Kidney glomerular epithelial cell (primary cell): ENCODE measurements at regions not wholly inside any gene's neighbourhood (a gene's known extent, or its start where the extent isn't known, plus 50 kb on each side); places are given as distances from the start of the nearest gene placed in this dataset.
"Not testable (repeated sequence)": the region's sequence is repeated elsewhere in the genome, so short reads cannot be mapped to it uniquely, and the experiment has no call there.

Experiments
- DNase-seq: peaks from one replicate; lab custom pipeline; 2025; lab: John Stamatoyannopoulos, UW

GRCh38 chr18:60892441-60892840 is 440.8 kb upstream of the CDH20 start:
- DNase-seq = peak; percentile 15

DNA sequence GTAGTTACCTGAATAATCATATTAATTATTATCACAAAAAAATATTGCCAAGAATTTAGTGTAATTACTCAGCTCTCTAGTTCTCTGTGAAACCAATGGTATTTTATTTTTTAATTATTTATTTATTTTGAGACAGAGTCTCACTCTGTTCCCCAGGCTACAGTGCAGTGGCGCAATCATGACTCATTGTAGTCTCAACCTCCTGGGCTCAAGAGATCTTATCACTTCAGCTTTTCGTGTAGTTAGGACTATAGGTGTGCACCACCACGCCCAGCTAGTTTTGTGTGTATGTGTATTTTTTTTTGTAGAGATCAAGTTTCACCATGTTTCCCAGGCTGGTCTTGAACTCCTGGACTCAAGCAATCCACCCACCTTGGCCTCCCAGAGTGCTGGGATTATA is 440.4 kb upstream of the CDH20 start:
- DNase-seq = peak; percentile 53

DNA sequence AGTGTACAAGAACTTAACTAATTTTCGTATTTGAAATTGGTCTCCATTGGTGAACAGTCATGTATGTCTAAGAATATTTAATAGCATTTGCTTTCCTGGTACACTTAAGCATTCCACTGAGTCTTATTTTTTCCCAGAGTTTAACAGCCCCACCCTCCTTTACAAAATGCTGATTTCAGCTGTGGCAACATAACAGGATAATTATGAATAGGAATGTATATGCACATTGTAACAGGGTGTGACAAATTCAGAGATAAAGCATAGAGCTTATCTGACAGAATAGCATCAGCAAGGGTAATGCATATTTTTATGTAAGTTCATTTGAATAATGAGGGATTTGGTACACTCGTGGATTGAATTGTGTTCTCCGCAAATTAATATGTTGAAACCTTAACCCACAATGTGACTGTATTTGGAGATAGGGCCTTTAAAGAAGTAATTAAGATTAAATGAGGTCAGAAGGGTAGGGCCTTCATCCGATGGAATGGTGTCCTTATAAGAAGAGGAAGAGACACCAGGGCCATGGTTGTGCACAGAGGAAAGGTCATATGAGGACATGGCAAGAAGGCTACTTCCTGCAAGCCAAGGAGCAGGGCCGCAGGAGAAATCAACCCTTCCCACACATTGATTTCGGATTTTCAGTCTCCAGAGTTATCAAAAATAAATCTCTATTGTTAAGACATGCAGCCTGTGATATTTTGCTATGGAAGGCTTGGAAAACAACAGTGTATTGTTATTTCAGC is 439.7 kb upstream of the CDH20 start:
- no peak for DNase-seq

- DNase-seq = no peak
These were observed 438.8 kb upstream of the CDH20 start for GRCh38 chr18:60894254-60894945.

GRCh38 chr18:60895181-60895580 is 438.0 kb upstream of the CDH20 start:
- DNase-seq = no peak

DNA sequence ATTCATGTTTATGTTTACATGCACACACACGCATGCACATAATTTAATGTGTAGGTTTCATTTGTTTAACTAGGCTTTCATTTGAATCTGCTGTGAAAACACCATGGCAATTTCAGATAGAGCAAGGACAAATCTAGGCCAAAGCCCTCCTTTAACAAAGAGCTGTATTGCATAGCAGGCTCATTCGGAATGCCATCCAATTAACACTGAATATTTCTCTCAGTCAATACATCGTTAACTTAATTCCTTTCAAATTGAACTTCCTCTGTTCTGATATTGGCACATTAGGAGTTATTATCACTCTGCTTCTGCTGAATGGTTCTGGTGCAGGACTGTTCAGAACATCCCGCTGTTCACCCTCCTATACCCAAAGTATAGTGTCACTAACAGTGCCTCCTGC is 435.1 kb upstream of the CDH20 start:
- no peak for DNase-seq

DNA sequence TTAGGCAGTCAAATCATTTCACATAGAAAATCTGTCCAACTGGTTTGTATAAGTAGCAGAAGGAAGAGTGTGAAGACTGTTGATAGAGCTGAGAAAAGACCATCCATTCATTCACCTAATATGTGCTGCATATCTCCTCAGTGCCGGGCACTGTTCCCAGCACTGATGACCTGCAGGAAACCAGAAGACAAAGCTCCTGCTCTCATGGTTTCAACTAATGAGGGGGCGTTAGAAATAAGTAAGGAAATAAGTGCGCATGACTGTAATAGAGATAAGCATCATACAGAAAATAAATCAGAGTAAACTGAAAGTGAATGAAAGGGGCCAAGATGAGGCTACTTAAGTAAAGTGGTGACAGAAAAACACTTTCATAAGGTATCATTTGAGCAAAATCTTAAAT is 427.5 kb upstream of the CDH20 start:
- DNase-seq = no peak

GRCh38 chr18:60910534-60910933 is 422.7 kb upstream of the CDH20 start:
- no peak for DNase-seq

- no peak for DNase-seq
These were observed 421.7 kb upstream of the CDH20 start for GRCh38 chr18:60911504-60911903.

DNA sequence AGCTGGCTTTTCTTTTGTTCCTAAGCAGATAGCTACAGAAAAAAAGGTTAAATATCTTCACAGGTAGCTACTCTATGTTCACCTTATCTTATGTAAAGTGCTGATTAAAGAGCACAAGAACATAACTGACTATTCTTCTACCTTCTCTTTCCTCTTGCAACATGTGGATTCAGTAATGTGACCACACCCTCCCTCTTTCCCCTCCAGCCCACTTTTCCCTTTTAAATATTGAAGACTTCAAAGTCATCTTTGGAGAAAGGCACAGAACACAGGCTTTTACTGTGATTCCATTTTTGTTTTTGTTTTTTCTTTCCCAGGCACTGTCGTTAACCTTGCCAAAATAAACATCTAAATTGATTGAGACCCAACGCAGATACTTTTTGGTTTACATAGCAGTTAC is 418.1 kb upstream of the CDH20 start:
- DNase-seq = no peak

GRCh38 chr18:60918862-60919261 is 414.4 kb upstream of the CDH20 start:
- DNase-seq = not testable (repeated sequence)

- DNase-seq = no peak
These were observed 407.3 kb upstream of the CDH20 start for GRCh38 chr18:60925892-60926291.

DNA sequence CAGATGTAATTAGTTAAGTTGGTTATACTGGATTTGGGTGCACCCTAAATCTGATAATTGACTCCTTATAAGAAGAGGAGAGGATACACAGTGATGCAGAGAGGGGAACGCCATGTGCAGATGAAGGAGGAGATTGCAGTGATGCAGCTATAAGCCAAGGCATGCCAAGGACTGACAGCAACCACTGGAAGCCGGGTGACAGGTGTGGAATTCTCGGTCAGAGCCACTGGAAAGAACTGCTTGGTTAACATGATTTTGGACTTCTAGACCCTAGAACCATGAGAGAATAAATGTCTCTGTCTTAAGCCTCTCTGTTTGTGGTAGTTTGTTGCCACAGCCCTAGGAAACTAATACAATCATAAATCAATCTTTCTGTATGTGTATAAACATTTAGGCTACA is 403.3 kb upstream of the CDH20 start:
- DNase-seq = no peak

DNA sequence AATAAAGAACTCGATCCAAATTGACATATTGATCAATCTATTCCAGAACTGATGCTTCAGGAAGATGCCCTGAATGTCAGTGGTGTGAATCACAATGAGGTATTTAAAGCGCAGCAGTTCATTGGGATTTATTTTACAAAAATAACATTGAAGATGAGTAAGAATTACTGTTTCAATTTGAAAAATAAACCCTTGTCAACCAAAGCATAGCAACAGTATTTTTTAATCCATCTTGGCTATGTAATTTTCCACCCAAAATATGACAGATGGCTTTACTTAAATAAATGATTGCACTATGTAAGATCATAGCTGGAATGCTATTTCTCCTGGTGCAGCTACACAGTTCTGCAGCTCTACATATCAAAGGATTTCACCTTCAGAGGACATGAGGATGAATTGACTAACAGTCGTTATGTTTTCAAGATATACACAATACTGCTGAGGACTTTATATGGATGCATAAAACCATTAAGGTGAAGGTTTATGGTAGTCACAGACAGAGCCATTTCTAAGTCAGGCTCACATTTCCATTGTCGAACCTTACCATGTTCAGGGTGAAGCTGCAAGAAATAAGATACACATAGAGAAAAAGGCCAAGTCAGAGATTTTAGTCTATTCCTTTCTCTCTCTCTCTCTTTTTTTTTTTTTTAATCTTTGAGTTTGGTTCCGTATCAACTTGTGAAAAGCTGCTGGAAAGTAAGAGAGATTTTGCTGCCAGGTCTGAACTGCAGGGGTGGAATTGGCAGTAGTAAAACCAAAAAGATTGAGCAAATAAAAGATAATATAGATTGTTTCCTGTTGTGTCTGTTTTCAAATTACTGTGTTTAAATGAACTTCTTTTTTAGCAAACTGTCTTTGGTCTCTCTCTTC is 398.0 kb upstream of the CDH20 start:
- no peak for DNase-seq

- no peak for DNase-seq
These were observed 397.1 kb upstream of the CDH20 start for GRCh38 chr18:60936101-60936500.

GRCh38 chr18:60943297-60943696 is 389.9 kb upstream of the CDH20 start:
- no peak for DNase-seq

- DNase-seq = no peak
These were observed 382.6 kb upstream of the CDH20 start for GRCh38 chr18:60950634-60951033.

GRCh38 chr18:60951091-60951490 is 382.1 kb upstream of the CDH20 start:
- DNase-seq = no peak

DNA sequence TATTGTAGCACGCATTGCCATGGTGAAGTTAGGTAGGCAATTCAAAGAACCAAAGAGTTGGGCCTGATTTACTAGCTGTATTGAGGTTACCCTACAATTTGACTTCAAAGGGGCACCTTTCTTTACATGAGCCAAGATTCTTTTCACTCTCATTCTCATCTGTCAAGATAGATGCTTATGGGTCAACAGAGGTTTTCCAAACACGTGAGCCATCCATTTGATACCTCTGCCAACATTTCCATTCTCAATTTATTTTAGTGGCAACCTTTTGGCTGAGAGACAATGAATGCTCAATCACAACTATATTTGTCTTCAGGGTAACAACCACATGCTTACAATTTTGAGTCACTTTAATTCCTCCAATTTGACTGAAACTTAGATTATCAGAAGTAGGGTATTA is 370.6 kb upstream of the CDH20 start:
- DNase-seq = no peak

GRCh38 chr18:60965856-60966255 is 367.4 kb upstream of the CDH20 start:
- DNase-seq = no peak

GRCh38 chr18:60966876-60967275 is 366.4 kb upstream of the CDH20 start:
- DNase-seq = no peak

DNA sequence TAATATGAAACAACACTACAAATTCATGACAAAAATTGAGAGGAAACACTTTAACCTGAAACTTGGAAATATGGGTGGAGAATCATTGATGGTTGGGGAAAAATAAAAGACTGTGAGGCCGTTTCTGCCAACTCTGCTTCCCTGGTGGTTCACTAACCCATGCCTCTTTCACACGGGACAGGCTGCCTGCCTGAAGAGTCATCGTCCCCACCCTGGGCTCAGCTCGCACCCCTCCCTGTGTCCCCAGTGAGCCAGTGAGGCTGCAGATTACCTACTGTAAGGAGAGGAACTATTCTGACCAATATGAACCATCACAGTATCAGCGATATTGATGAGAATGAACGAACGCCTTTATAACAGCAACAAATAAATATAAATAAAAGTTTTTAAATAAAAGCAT is 357.8 kb upstream of the CDH20 start:
- no peak for DNase-seq

DNA sequence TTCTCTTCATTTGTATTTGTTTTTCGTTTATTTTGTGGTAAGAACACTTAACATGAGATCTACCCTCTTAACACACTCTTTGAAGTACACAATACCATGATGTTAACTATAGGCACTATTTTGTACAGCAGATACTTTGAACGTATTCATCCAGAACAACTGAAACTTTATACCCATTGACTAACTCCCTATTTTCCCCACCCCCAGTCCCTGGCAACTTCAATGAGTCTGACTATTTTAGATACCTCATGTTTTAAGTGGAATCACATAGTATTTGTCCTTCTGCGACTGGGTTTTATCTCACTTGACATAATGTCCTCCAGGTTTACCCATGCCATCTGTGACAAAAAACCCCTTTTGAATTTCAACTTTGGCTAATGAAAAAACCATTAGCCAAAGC is 356.3 kb upstream of the CDH20 start:
- DNase-seq = no peak
